ENCODE measurements at regions not wholly inside any gene's neighbourhood (a gene's known extent, or its start where the extent isn't known, plus 50 kb on each side); places are given as distances from the start of the nearest gene placed in this dataset.

GRCh38 chr12:62113366-62114011 is 146.7 kb upstream of the USP15 start:
- TF ChIP-seq CTCF (IDR thresholded peaks at IDR 0.05; ENCODE audit: poor library complexity, severe bottlenecking) (no peak), REST (IDR thresholded peaks at IDR 0.05; ENCODE audit: borderline replicate concordance) (no peak), TAF1 (IDR thresholded peaks at IDR 0.05; ENCODE audit: low read depth) (no peak), POLR2AphosphoS5 (IDR thresholded peaks at IDR 0.05) (no peak)

Data from neural cell (in vitro differentiated cells).